ENCODE measurements at regions not wholly inside any gene's neighbourhood (a gene's known extent, or its start where the extent isn't known, plus 50 kb on each side); places are given as distances from the start of the nearest gene placed in this dataset.

GRCh38 chr9:95605101-95605500, 88.3 kb upstream of the PTCH1 start:
- WGBS, 2 donors (ENCODE audit: extremely low coverage in 2 of 2, insufficient read length in 2 of 2, insufficient replicate concordance in 1 of 2) = no CpG with 5 or more reads among the region's 6 CpGs

DNA sequence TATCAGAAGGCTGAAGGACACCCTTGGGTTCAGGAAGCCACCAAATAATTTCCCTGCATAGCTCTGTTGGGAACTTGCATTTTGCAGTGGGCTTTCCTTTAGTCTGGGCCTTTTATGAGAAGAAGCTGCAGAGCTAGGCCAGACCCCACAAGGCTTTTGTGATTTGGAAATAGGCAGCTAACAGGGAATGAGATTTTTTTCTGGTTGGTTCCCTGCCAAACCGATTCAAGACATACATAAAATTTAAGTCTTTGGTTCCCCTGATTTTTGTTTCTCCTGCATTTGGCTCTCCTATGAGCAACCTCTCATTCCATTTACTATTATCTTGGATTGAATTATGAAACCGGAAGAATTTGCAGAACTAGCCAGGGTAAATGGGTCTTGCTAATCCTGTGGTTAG, 81.5 kb upstream of the PTCH1 start:
- Histone ChIP-seq H3K9ac (ENCODE audit: low read depth, low read length, poor library complexity) (no peak overlapping the region), H3K4ac (ENCODE audit: low read length) (no peak overlapping the region), H2BK5ac (ENCODE audit: low read length) (no peak overlapping the region), H3K23ac (ENCODE audit: low read depth, low read length, poor library complexity) (no peak overlapping the region), H3K36me3 (replicated peaks in 1 of 2; ENCODE audit: control insufficient read depth in 2 of 2, insufficient read depth in 2 of 2, low read length in 2 of 2) (no peaks in the 10 kb centered on the region), H2BK120ac (ENCODE audit: low read depth, low read length) (no peak overlapping the region), H3K14ac (ENCODE audit: low read length) (no peak overlapping the region), H4K91ac (ENCODE audit: low read depth, low read length, poor library complexity) (no peak overlapping the region), H3K4me3 (ENCODE audit: low read length in 2 of 2) (no peak overlapping the region), H4K8ac (ENCODE audit: low read depth, low read length) (no peak overlapping the region), H3K4me2 (ENCODE audit: insufficient read depth, low read length, poor library complexity, severe bottlenecking) (no peak overlapping the region), H2AFZ (ENCODE audit: low read length) (no peak overlapping the region), H3K9me3 (replicated peaks in 1 of 2; ENCODE audit: control insufficient read depth in 2 of 2, insufficient read depth in 1 of 2, low read depth in 1 of 2, low read length in 2 of 2) (no peaks in the 10 kb centered on the region), H2AK5ac (ENCODE audit: low read depth, low read length) (no peak overlapping the region), H2BK15ac (ENCODE audit: low read length) (no peak overlapping the region), H3K18ac (ENCODE audit: low read length) (no peak overlapping the region), H3K79me1 (ENCODE audit: low read depth, low read length) (no peaks in the 10 kb centered on the region), H3K27ac (replicated peaks; ENCODE audit: low read length) (no peak overlapping the region), H2BK12ac (ENCODE audit: low read length) (no peak overlapping the region), H3K27me3 (ENCODE audit: control insufficient read depth in 3 of 3, insufficient read depth in 3 of 3, low read depth in 1 of 3, low read length in 3 of 3) (no peaks in the 10 kb centered on the region), H3K4me1 (ENCODE audit: control insufficient read depth in 2 of 2, insufficient read depth in 1 of 2, low read depth in 1 of 2, low read length in 2 of 2) (peaks cover 0 to 3% of the 10 kb centered on the region in 2 donors)
- DNase-seq (ENCODE audit: low spot score) = no peak
- WGBS, 2 donors (ENCODE audit: extremely low coverage in 2 of 2, insufficient read length in 2 of 2, insufficient replicate concordance in 1 of 2) = no CpG with 5 or more reads among the region's 2 CpGs

More at GRCh38 chr9:95605101-95605500, 88.3 kb upstream of the PTCH1 start:
- no peak overlapping the region for H2AK5ac ChIP-seq (ENCODE audit: low read depth, low read length)
- no peak overlapping the region for H2BK15ac ChIP-seq (ENCODE audit: low read length)
- no peak overlapping the region for H2BK120ac ChIP-seq (ENCODE audit: low read depth, low read length)
- no peaks in the 10 kb centered on the region for H3K27me3 ChIP-seq (ENCODE audit: control insufficient read depth in 3 of 3, insufficient read depth in 3 of 3, low read depth in 1 of 3, low read length in 3 of 3)
- no peak overlapping the region for H3K23ac ChIP-seq (ENCODE audit: low read depth, low read length, poor library complexity)
- H3K4me1 ChIP-seq (ENCODE audit: control insufficient read depth in 2 of 2, insufficient read depth in 1 of 2, low read depth in 1 of 2, low read length in 2 of 2) = peaks cover 23 to 27% of the 10 kb centered on the region in 2 donors
- no peak overlapping the region for H4K8ac ChIP-seq (ENCODE audit: low read depth, low read length)
- H2BK12ac ChIP-seq (ENCODE audit: low read length) = no peak overlapping the region
- H3K4me2 ChIP-seq (ENCODE audit: insufficient read depth, low read length, poor library complexity, severe bottlenecking) = peak overlapping the region; percentile 22
- H3K36me3 ChIP-seq (replicated peaks in 1 of 2; ENCODE audit: control insufficient read depth in 2 of 2, insufficient read depth in 2 of 2, low read length in 2 of 2) = no peaks in the 10 kb centered on the region
- no peak overlapping the region for H3K14ac ChIP-seq (ENCODE audit: low read length)
- H2AFZ ChIP-seq (ENCODE audit: low read length) = peak overlapping the region; percentile 22
- no peaks in the 10 kb centered on the region for H3K79me1 ChIP-seq (ENCODE audit: low read depth, low read length)
- no peak overlapping the region for H2BK5ac ChIP-seq (ENCODE audit: low read length)
- no peaks in the 10 kb centered on the region for H3K9me3 ChIP-seq (replicated peaks in 1 of 2; ENCODE audit: control insufficient read depth in 2 of 2, insufficient read depth in 1 of 2, low read depth in 1 of 2, low read length in 2 of 2)
- peak overlapping the region; percentile 52 for H3K27ac ChIP-seq (replicated peaks; ENCODE audit: low read length)
- H3K9ac ChIP-seq (ENCODE audit: low read depth, low read length, poor library complexity) = no peak overlapping the region
- no peak overlapping the region for H4K91ac ChIP-seq (ENCODE audit: low read depth, low read length, poor library complexity)
- peak overlapping the region; percentile 25 for H3K18ac ChIP-seq (ENCODE audit: low read length)
- peak; percentile 59 for DNase-seq (ENCODE audit: low spot score)
- H3K4me3 ChIP-seq (ENCODE audit: low read length in 2 of 2) = no peak overlapping the region
- no peak overlapping the region for H3K4ac ChIP-seq (ENCODE audit: low read length)

DNA sequence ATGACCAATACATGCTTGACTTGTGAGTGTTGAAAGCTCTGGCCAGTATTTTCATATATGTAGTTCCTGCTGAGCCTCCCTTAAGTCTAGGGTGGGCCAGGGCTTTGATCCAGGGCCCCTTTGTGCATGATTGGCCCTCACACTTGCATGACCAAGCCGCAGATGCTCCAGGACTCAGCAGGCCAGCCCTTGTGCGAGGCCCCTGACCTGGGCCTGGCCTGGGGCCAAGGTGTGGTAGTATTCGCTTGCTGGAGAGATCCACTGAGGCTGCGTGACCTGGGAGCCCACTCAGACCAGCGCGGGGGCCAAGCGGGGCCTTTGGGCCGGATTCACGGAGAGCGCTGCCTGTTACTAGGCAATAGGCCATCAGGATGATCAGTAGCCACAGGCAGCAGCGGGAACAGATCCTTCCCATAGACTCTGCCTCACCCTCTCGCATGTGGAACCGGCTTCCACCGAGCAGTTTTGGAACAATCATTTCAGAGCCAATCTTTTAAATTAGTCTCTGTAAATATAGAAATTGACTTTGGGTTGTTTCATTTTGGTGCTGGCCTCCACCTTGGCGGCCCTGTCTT, 79.0 kb upstream of the PTCH1 start:
- no peak overlapping the region for H2AK5ac ChIP-seq (ENCODE audit: low read depth, low read length)
- H4K91ac ChIP-seq (ENCODE audit: low read depth, low read length, poor library complexity) = no peak overlapping the region
- H3K9me3 ChIP-seq (replicated peaks in 1 of 2; ENCODE audit: control insufficient read depth in 2 of 2, insufficient read depth in 1 of 2, low read depth in 1 of 2, low read length in 2 of 2) = no peaks in the 10 kb centered on the region
- H2BK5ac ChIP-seq (ENCODE audit: low read length) = peak overlapping the region; percentile 76
- peak overlapping the region; percentile 54 for H3K4ac ChIP-seq (ENCODE audit: low read length)
- H3K4me2 ChIP-seq (ENCODE audit: insufficient read depth, low read length, poor library complexity, severe bottlenecking) = no peak overlapping the region
- H3K27me3 ChIP-seq (ENCODE audit: control insufficient read depth in 3 of 3, insufficient read depth in 3 of 3, low read depth in 1 of 3, low read length in 3 of 3) = no peaks in the 10 kb centered on the region
- no peak overlapping the region for H2BK15ac ChIP-seq (ENCODE audit: low read length)
- no peak overlapping the region for H2AFZ ChIP-seq (ENCODE audit: low read length)
- WGBS, 2 donors (ENCODE audit: extremely low coverage in 2 of 2, insufficient read length in 2 of 2, insufficient replicate concordance in 1 of 2) = no CpG with 5 or more reads among the region's 15 CpGs
- no peak overlapping the region for H3K23ac ChIP-seq (ENCODE audit: low read depth, low read length, poor library complexity)
- peak overlapping the region; percentile 59 for H3K18ac ChIP-seq (ENCODE audit: low read length)
- no peak overlapping the region for H3K4me3 ChIP-seq (ENCODE audit: low read length in 2 of 2)
- no peak for DNase-seq (ENCODE audit: low spot score)
- H3K4me1 ChIP-seq (ENCODE audit: control insufficient read depth in 2 of 2, insufficient read depth in 1 of 2, low read depth in 1 of 2, low read length in 2 of 2) = peaks cover 0 to 3% of the 10 kb centered on the region in 2 donors
- no peak overlapping the region for H3K9ac ChIP-seq (ENCODE audit: low read depth, low read length, poor library complexity)
- no peaks in the 10 kb centered on the region for H3K79me1 ChIP-seq (ENCODE audit: low read depth, low read length)
- H4K8ac ChIP-seq (ENCODE audit: low read depth, low read length) = no peak overlapping the region
- H3K27ac ChIP-seq (replicated peaks; ENCODE audit: low read length) = no peak overlapping the region
- no peaks in the 10 kb centered on the region for H3K36me3 ChIP-seq (replicated peaks in 1 of 2; ENCODE audit: control insufficient read depth in 2 of 2, insufficient read depth in 2 of 2, low read length in 2 of 2)
- peak overlapping the region; percentile 39 for H2BK120ac ChIP-seq (ENCODE audit: low read depth, low read length)
- no peak overlapping the region for H2BK12ac ChIP-seq (ENCODE audit: low read length)
- no peak overlapping the region for H3K14ac ChIP-seq (ENCODE audit: low read length)

GRCh38 chr9:95592931-95593330, 76.2 kb upstream of the PTCH1 start:
- Histone ChIP-seq H2AK5ac (ENCODE audit: low read depth, low read length) (no peak overlapping the region), H3K36me3 (replicated peaks in 1 of 2; ENCODE audit: control insufficient read depth in 2 of 2, insufficient read depth in 2 of 2, low read length in 2 of 2) (no peaks in the 10 kb centered on the region), H3K9ac (ENCODE audit: low read depth, low read length, poor library complexity) (no peak overlapping the region), H3K4me3 (ENCODE audit: low read length in 2 of 2) (no peak overlapping the region), H3K79me1 (ENCODE audit: low read depth, low read length) (no peaks in the 10 kb centered on the region), H3K9me3 (replicated peaks in 1 of 2; ENCODE audit: control insufficient read depth in 2 of 2, insufficient read depth in 1 of 2, low read depth in 1 of 2, low read length in 2 of 2) (no peaks in the 10 kb centered on the region), H4K91ac (ENCODE audit: low read depth, low read length, poor library complexity) (no peak overlapping the region), H3K27me3 (ENCODE audit: control insufficient read depth in 3 of 3, insufficient read depth in 3 of 3, low read depth in 1 of 3, low read length in 3 of 3) (no peaks in the 10 kb centered on the region), H3K23ac (ENCODE audit: low read depth, low read length, poor library complexity) (no peak overlapping the region), H4K8ac (ENCODE audit: low read depth, low read length) (no peak overlapping the region), H2BK5ac (ENCODE audit: low read length) (no peak overlapping the region), H3K14ac (ENCODE audit: low read length) (no peak overlapping the region), H3K18ac (ENCODE audit: low read length) (no peak overlapping the region), H3K27ac (replicated peaks; ENCODE audit: low read length) (no peak overlapping the region), H2BK12ac (ENCODE audit: low read length) (no peak overlapping the region), H3K4me2 (ENCODE audit: insufficient read depth, low read length, poor library complexity, severe bottlenecking) (no peak overlapping the region), H2AFZ (ENCODE audit: low read length) (no peak overlapping the region), H3K4me1 (ENCODE audit: control insufficient read depth in 2 of 2, insufficient read depth in 1 of 2, low read depth in 1 of 2, low read length in 2 of 2) (no peaks in the 10 kb centered on the region), H3K4ac (ENCODE audit: low read length) (no peak overlapping the region), H2BK15ac (ENCODE audit: low read length) (no peak overlapping the region), H2BK120ac (ENCODE audit: low read depth, low read length) (no peak overlapping the region)
- no peak for DNase-seq (ENCODE audit: low spot score)
- no CpG with 5 or more reads among the region's 5 CpGs for WGBS, 2 donors (ENCODE audit: extremely low coverage in 2 of 2, insufficient read length in 2 of 2, insufficient replicate concordance in 1 of 2)
